K562 (cell line): ENCODE measurements at regions not wholly inside any gene's neighbourhood (a gene's known extent, or its start where the extent isn't known, plus 50 kb on each side); places are given as distances from the start of the nearest gene placed in this dataset.

Experiments used
- HDAC1 ChIP-seq, 2 experiments: fragments of 450-650 bp; IDR thresholded peaks; 2 replicates each; pipeline ENCODE4 v1.6.1; 2016 to 2017; ENCODE audit warnings: inconsistent platforms in 1 of 2, mild to moderate bottlenecking in 1 of 2, moderate library complexity in 1 of 2
- MEIS2 ChIP-seq: fragments of 450-650 bp; IDR thresholded peaks from 2 replicates; pipeline ENCODE4 v1.6.1; 2014; ENCODE audit warnings: mild to moderate bottlenecking; ENCODE audit not compliant: partially characterized antibody
- MTA3 ChIP-seq: fragments of 450-650 bp; formaldehyde crosslinking; IDR thresholded peaks from 2 replicates; pipeline ENCODE4 v1.6.1; 2017; ENCODE audit warnings: mild to moderate bottlenecking, borderline replicate concordance
- NR2C1 ChIP-seq, 2 experiments: fragments of 450-650 bp; IDR thresholded peaks; 2 replicates each; pipeline ENCODE4 v1.6.1; 2017; ENCODE audit warnings: mild to moderate bottlenecking in 2 of 2, antibody characterized with exemption in 1 of 2, inconsistent platforms in 1 of 2, missing compliant biosample characterization in 1 of 2, missing genetic modification characterization in 1 of 2
- PHF20 ChIP-seq: fragments of 450-650 bp; IDR thresholded peaks from 2 replicates; pipeline ENCODE4 v1.6.1; 2018; ENCODE audit not compliant: partially characterized antibody
- PHTF2 ChIP-seq: fragments of 250-450 bp; sonication (Bioruptor Pico); IDR thresholded peaks from 2 replicates; pipeline ENCODE4 v1.5.0; 2021; ENCODE audit warnings: mild to moderate bottlenecking
- STAT5A ChIP-seq: IDR thresholded peaks from 2 replicates; pipeline ENCODE4 v1.6.1; 2012; ENCODE audit warnings: low read length, inconsistent platforms, borderline replicate concordance
- ZKSCAN8 ChIP-seq: fragments of 200-800 bp; sonication (Bioruptor generic); IDR thresholded peaks from 2 replicates; pipeline ENCODE4 v1.6.1; 2016; ENCODE audit warnings: missing genetic modification characterization, missing compliant biosample characterization
- ZNF324 ChIP-seq: fragments of 250-450 bp; sonication (Bioruptor Pico); IDR thresholded peaks from 2 replicates; pipeline ENCODE4 v1.4.0; 2020; ENCODE audit warnings: mild to moderate bottlenecking
- TF ChIP-seq, protein P1 (sequence below), 2 experiments: fragments of 450-650 bp; IDR thresholded peaks; 2 replicates each; pipeline ENCODE4 v1.6.1; 2016; ENCODE audit warnings: mild to moderate bottlenecking in 2 of 2, borderline replicate concordance in 1 of 2, low read depth in 1 of 2, moderate library complexity in 1 of 2
- TF ChIP-seq, protein P2 (sequence below): sonication (generic); formaldehyde crosslinking; IDR thresholded peaks from 2 replicates; pipeline ENCODE4 v1.8.0; 2023; ENCODE audit warnings: missing genetic modification reagents, mild to moderate bottlenecking, borderline replicate concordance
- TF ChIP-seq, protein P3 (sequence below): sonication (generic); IDR thresholded peaks from 2 replicates; pipeline ENCODE4 v1.6.1; 2016

DNA sequence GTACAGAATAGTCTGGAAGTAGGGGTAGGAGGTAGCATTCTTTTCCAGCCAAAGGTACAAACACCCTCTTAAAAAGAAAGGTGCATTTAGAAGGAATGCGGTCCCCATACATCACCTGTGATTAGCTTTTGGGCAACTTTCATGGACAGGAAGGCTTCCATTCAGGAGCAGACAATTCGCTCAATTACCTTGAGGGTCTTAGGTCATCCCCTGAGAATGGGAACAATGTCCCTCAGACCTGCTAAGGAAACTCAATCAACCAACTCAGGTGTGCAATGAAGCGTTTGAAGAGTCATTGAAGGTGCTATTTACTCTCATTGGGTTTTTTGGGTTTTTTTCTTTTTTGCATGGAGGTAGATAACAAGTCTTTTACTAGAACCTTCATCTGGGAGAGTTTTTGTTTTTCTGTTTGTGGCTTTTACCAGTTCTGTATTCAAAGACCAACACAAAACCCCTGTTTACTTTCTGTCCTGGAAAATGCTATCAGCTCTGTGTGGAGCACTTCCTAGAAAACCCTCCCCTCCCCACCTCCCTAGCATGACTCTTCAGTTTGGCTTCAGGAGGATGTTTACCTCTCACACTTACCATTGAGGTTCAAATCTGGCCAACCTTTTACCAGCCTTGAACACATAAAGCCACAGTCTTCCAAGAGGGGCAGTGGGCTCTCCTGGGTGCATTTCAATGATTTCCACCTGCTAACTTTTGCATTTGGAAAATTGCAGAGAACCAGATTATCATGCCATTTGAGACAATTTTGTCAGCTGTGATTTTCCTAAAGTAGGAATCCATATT lies 271.2 kb upstream of the PRDM1 start (continued):
- TF ChIP-seq, protein P1, sequence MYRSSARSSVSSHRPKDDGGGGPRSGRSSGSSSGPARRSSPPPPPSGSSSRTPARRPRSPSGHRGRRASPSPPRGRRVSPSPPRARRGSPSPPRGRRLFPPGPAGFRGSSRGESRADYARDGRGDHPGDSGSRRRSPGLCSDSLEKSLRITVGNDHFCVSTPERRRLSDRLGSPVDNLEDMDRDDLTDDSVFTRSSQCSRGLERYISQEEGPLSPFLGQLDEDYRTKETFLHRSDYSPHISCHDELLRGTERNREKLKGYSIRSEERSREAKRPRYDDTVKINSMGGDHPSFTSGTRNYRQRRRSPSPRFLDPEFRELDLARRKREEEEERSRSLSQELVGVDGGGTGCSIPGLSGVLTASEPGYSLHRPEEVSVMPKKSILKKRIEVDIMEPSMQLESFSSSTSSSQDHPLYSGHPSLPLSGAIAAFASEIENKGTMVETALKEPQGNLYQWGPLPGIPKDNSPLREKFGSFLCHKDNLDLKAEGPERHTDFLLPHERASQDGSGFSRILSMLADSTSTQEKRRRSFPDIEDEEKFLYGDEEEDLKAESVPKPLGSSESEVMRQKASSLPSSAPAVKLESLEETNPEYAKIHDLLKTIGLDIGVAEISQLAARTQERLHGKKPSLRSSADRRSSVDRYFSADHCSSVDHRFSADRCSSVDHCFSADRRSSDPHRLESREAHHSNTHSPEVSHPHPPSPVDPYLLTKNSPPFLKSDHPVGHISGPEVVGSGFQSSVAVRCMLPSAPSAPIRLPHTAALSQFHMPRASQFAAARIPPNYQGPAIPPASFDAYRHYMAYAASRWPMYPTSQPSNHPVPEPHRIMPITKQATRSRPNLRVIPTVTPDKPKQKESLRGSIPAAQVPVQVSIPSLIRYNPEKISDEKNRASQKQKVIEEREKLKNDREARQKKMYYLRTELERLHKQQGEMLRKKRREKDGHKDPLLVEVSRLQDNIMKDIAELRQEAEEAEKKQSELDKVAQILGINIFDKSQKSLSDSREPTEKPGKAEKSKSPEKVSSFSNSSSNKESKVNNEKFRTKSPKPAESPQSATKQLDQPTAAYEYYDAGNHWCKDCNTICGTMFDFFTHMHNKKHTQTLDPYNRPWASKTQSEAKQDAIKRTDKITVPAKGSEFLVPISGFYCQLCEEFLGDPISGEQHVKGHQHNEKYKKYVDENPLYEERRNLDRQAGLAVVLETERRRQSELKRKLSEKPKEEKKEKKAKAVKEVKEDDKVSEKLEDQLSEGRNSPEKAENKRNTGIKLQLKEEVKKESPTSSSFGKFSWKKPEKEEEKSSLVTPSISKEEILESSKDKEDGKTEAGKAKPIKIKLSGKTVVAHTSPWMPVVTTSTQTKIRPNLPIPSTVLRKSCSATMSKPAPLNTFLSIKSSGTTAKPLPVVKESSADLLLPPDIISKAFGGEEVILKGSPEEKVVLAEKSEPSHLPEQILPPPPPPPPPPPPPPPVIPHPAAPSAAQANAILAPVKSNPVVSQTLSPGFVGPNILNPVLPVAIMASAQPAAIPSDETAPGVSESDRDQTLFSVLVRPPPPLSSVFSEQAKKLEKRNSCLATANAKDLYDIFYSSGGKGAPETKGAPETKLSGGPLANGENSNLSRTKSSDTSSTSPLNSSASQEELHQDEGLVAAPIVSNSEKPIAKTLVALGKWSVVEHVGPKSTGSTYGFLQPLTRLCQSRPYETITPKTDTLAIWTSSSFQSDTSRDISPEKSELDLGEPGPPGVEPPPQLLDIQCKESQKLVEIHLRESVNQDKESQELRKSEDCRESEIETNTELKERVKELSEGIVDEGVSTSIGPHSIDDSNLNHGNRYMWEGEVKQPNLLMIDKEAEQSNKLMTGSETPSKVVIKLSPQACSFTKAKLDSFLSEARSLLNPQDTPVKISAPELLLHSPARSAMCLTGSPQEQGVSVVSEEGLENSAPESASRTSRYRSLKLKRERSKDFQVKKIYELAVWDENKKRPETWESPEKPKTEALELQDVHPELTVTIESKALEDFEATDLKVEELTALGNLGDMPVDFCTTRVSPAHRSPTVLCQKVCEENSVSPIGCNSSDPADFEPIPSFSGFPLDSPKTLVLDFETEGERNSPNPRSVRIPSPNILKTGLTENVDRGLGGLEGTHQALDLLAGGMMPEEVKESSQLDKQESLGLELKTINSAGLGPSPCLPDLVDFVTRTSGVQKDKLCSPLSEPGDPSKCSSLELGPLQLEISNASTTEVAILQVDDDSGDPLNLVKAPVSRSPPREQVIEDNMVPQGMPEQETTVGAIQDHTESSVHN (IDR thresholded peaks at IDR 0.05; ENCODE audit: borderline replicate concordance in 1 of 2, low read depth in 1 of 2), result no peak
- TF ChIP-seq PHTF2 (CRISPR knock-in tag), result no peak
- TF ChIP-seq MEIS2, result no peak
- TF ChIP-seq HDAC1 (IDR thresholded peaks at IDR 0.05), result peak in 1 of 2 experiments; percentile 83; a peak in 1 of 4 replicates
- no peak for TF ChIP-seq PHF20
- no peak for TF ChIP-seq NR2C1 (IDR thresholded peaks at IDR 0.05)
- 0 out of 2 replicates have a peak, but pooled peaks have one; percentile 14 for TF ChIP-seq NR2C1 (tag; IDR thresholded peaks at IDR 0.05)
- no peak for TF ChIP-seq ZNF324 (CRISPR knock-in tag)
- TF ChIP-seq STAT5A, result peak; percentile 88
- TF ChIP-seq, protein P2, sequence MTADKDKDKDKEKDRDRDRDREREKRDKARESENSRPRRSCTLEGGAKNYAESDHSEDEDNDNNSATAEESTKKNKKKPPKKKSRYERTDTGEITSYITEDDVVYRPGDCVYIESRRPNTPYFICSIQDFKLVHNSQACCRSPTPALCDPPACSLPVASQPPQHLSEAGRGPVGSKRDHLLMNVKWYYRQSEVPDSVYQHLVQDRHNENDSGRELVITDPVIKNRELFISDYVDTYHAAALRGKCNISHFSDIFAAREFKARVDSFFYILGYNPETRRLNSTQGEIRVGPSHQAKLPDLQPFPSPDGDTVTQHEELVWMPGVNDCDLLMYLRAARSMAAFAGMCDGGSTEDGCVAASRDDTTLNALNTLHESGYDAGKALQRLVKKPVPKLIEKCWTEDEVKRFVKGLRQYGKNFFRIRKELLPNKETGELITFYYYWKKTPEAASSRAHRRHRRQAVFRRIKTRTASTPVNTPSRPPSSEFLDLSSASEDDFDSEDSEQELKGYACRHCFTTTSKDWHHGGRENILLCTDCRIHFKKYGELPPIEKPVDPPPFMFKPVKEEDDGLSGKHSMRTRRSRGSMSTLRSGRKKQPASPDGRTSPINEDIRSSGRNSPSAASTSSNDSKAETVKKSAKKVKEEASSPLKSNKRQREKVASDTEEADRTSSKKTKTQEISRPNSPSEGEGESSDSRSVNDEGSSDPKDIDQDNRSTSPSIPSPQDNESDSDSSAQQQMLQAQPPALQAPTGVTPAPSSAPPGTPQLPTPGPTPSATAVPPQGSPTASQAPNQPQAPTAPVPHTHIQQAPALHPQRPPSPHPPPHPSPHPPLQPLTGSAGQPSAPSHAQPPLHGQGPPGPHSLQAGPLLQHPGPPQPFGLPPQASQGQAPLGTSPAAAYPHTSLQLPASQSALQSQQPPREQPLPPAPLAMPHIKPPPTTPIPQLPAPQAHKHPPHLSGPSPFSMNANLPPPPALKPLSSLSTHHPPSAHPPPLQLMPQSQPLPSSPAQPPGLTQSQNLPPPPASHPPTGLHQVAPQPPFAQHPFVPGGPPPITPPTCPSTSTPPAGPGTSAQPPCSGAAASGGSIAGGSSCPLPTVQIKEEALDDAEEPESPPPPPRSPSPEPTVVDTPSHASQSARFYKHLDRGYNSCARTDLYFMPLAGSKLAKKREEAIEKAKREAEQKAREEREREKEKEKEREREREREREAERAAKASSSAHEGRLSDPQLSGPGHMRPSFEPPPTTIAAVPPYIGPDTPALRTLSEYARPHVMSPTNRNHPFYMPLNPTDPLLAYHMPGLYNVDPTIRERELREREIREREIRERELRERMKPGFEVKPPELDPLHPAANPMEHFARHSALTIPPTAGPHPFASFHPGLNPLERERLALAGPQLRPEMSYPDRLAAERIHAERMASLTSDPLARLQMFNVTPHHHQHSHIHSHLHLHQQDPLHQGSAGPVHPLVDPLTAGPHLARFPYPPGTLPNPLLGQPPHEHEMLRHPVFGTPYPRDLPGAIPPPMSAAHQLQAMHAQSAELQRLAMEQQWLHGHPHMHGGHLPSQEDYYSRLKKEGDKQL (CRISPR knock-in tag), result no peak
- TF ChIP-seq, protein P3, sequence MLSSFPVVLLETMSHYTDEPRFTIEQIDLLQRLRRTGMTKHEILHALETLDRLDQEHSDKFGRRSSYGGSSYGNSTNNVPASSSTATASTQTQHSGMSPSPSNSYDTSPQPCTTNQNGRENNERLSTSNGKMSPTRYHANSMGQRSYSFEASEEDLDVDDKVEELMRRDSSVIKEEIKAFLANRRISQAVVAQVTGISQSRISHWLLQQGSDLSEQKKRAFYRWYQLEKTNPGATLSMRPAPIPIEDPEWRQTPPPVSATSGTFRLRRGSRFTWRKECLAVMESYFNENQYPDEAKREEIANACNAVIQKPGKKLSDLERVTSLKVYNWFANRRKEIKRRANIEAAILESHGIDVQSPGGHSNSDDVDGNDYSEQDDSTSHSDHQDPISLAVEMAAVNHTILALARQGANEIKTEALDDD, result no peak
- TF ChIP-seq MTA3, result peak; percentile 58; the same call in 1 of the 2 replicates
- no peak for TF ChIP-seq ZKSCAN8 (CRISPR knock-in tag)
